ENCODE measurements at regions not wholly inside any gene's neighbourhood (a gene's known extent, or its start where the extent isn't known, plus 50 kb on each side); places are given as distances from the start of the nearest gene placed in this dataset.

- DNase-seq (ENCODE audit: insufficient read length, low spot score, missing footprints) = no peak
- H2AFZ ChIP-seq (ENCODE audit: low read length) = no peak overlapping the region
- no peak for TF ChIP-seq CTCF (IDR thresholded peaks at IDR 0.05; ENCODE audit: extremely low read depth, low read depth, low read length)
Observed at GRCh38 chr5:163821142-163821541, 315.7 kb downstream of the MAT2B start.

GRCh38 chr5:163822548-163822947 lies 317.1 kb downstream of the MAT2B start:
- no peak overlapping the region for H2AFZ ChIP-seq (ENCODE audit: low read length)
- H3K4me1 ChIP-seq (ENCODE audit: insufficient read depth, low read length) = no peaks in the 10 kb centered on the region
- H3K79me2 ChIP-seq (ENCODE audit: insufficient read depth, low read length) = no peaks in the 10 kb centered on the region
- no peaks in the 10 kb centered on the region for H3K36me3 ChIP-seq (ENCODE audit: insufficient read depth, low read length)
- no peak for DNase-seq (ENCODE audit: insufficient read length, low spot score, missing footprints)
- H3K4me3 ChIP-seq (ENCODE audit: insufficient read depth, low read length) = no peak overlapping the region
- H3K27ac ChIP-seq (ENCODE audit: low read depth, low read length) = no peak overlapping the region
- H3K4me2 ChIP-seq (ENCODE audit: insufficient read depth, low read length) = no peak overlapping the region
- no peaks in the 10 kb centered on the region for H3K27me3 ChIP-seq (ENCODE audit: insufficient read depth, low read length)
- H4K20me1 ChIP-seq (ENCODE audit: insufficient read depth, low read length) = no peaks in the 10 kb centered on the region
- no peak for TF ChIP-seq CTCF (IDR thresholded peaks at IDR 0.05; ENCODE audit: extremely low read depth, low read depth, low read length)
- no peaks in the 10 kb centered on the region for H3K9me3 ChIP-seq (ENCODE audit: low read depth, low read length)

More at GRCh38 chr5:163821142-163821541, 315.7 kb downstream of the MAT2B start:
- Histone ChIP-seq H3K27ac (ENCODE audit: low read depth, low read length) (no peak overlapping the region), H3K36me3 (ENCODE audit: insufficient read depth, low read length) (no peaks in the 10 kb centered on the region), H4K20me1 (ENCODE audit: insufficient read depth, low read length) (no peaks in the 10 kb centered on the region), H3K9me3 (ENCODE audit: low read depth, low read length) (no peaks in the 10 kb centered on the region), H3K27me3 (ENCODE audit: insufficient read depth, low read length) (no peaks in the 10 kb centered on the region), H3K4me3 (ENCODE audit: insufficient read depth, low read length) (no peak overlapping the region), H3K4me2 (ENCODE audit: insufficient read depth, low read length) (no peak overlapping the region), H3K4me1 (ENCODE audit: insufficient read depth, low read length) (no peaks in the 10 kb centered on the region), H3K79me2 (ENCODE audit: insufficient read depth, low read length) (no peaks in the 10 kb centered on the region)

GRCh38 chr5:163825661-163826060 lies 320.2 kb downstream of the MAT2B start:
- H3K27me3 ChIP-seq (ENCODE audit: insufficient read depth, low read length) = no peaks in the 10 kb centered on the region
- no peaks in the 10 kb centered on the region for H3K36me3 ChIP-seq (ENCODE audit: insufficient read depth, low read length)
- H2AFZ ChIP-seq (ENCODE audit: low read length) = no peak overlapping the region
- no peaks in the 10 kb centered on the region for H3K4me1 ChIP-seq (ENCODE audit: insufficient read depth, low read length)
- no peak for TF ChIP-seq CTCF (IDR thresholded peaks at IDR 0.05; ENCODE audit: extremely low read depth, low read depth, low read length)
- H3K4me3 ChIP-seq (ENCODE audit: insufficient read depth, low read length) = no peak overlapping the region
- H3K4me2 ChIP-seq (ENCODE audit: insufficient read depth, low read length) = no peak overlapping the region
- H4K20me1 ChIP-seq (ENCODE audit: insufficient read depth, low read length) = no peaks in the 10 kb centered on the region
- no peaks in the 10 kb centered on the region for H3K79me2 ChIP-seq (ENCODE audit: insufficient read depth, low read length)
- DNase-seq (ENCODE audit: insufficient read length, low spot score, missing footprints) = no peak
- H3K27ac ChIP-seq (ENCODE audit: low read depth, low read length) = no peak overlapping the region
- no peaks in the 10 kb centered on the region for H3K9me3 ChIP-seq (ENCODE audit: low read depth, low read length)

GRCh38 chr5:163826201-163826600 lies 320.8 kb downstream of the MAT2B start:
- H3K4me1 ChIP-seq (ENCODE audit: insufficient read depth, low read length) = no peaks in the 10 kb centered on the region
- H3K36me3 ChIP-seq (ENCODE audit: insufficient read depth, low read length) = no peaks in the 10 kb centered on the region
- H3K27me3 ChIP-seq (ENCODE audit: insufficient read depth, low read length) = no peaks in the 10 kb centered on the region
- H2AFZ ChIP-seq (ENCODE audit: low read length) = no peak overlapping the region
- no peak for DNase-seq (ENCODE audit: insufficient read length, low spot score, missing footprints)
- no peaks in the 10 kb centered on the region for H4K20me1 ChIP-seq (ENCODE audit: insufficient read depth, low read length)
- no peaks in the 10 kb centered on the region for H3K9me3 ChIP-seq (ENCODE audit: low read depth, low read length)
- H3K79me2 ChIP-seq (ENCODE audit: insufficient read depth, low read length) = no peaks in the 10 kb centered on the region
- no peak overlapping the region for H3K4me3 ChIP-seq (ENCODE audit: insufficient read depth, low read length)
- no peak overlapping the region for H3K4me2 ChIP-seq (ENCODE audit: insufficient read depth, low read length)
- no peak for TF ChIP-seq CTCF (IDR thresholded peaks at IDR 0.05; ENCODE audit: extremely low read depth, low read depth, low read length)
- no peak overlapping the region for H3K27ac ChIP-seq (ENCODE audit: low read depth, low read length)
